Mesenchymal stem cell (in vitro differentiated cells and primary cell): ENCODE measurements at regions not wholly inside any gene's neighbourhood (a gene's known extent, or its start where the extent isn't known, plus 50 kb on each side); places are given as distances from the start of the nearest gene placed in this dataset.
"Not testable (repeated sequence)": the region's sequence is repeated elsewhere in the genome, so short reads cannot be mapped to it uniquely, and the experiment has no call there.

Source experiments
- DNase-seq: peaks from one replicate; pipeline ENCODE4 v3.0.0-alpha.2; 2013
- H2AFZ ChIP-seq: one replicate; pipeline ENCODE4 v1.6.1; 2013; ENCODE audit warnings: low read depth, mild to moderate bottlenecking, control low read depth, inconsistent platforms, low read length, moderate library complexity
- H2AK5ac ChIP-seq: 2 replicates; pipeline ENCODE4 v1.6.1; 2013; ENCODE audit warnings: low read length, moderate library complexity, mild to moderate bottlenecking, inconsistent platforms; ENCODE audit not compliant: severe bottlenecking
- H2BK120ac ChIP-seq: one replicate; pipeline ENCODE4 v1.6.1; 2013; ENCODE audit warnings: low read depth, mild to moderate bottlenecking, inconsistent platforms, low read length, moderate library complexity
- H2BK12ac ChIP-seq, 2 experiments: one replicate each; pipeline ENCODE4 v1.6.1; 2013; ENCODE audit warnings: inconsistent platforms in 2 of 2, low read length in 2 of 2, mild to moderate bottlenecking in 2 of 2, moderate library complexity in 2 of 2, control low read depth in 1 of 2
- H2BK15ac ChIP-seq: one replicate; pipeline ENCODE4 v1.6.1; 2013; ENCODE audit warnings: mild to moderate bottlenecking, low read depth, inconsistent platforms; ENCODE audit not compliant: poor library complexity, severe bottlenecking
- H2BK5ac ChIP-seq: 2 replicates; pipeline ENCODE4 v1.6.1; 2013; ENCODE audit warnings: low read depth, mild to moderate bottlenecking, low read length, control low read depth, inconsistent platforms; ENCODE audit not compliant: poor library complexity, severe bottlenecking
- H3K14ac ChIP-seq, 2 experiments: one replicate each; pipeline ENCODE4 v1.6.1; 2013; ENCODE audit warnings: inconsistent platforms in 2 of 2, low read length in 2 of 2, control low read depth in 1 of 2, mild to moderate bottlenecking in 1 of 2, moderate library complexity in 1 of 2
- H3K18ac ChIP-seq, 2 experiments: one replicate each; pipeline ENCODE4 v1.6.1; 2013; ENCODE audit warnings: inconsistent platforms in 2 of 2, low read length in 2 of 2, control low read depth in 1 of 2, low read depth in 1 of 2, mild to moderate bottlenecking in 1 of 2
- H3K23ac ChIP-seq, 2 experiments: one replicate each; pipeline ENCODE4 v1.6.1; 2013; ENCODE audit warnings: inconsistent platforms in 2 of 2, low read length in 2 of 2, mild to moderate bottlenecking in 2 of 2, moderate library complexity in 2 of 2, control low read depth in 1 of 2
- H3K27ac ChIP-seq: 2 replicates; pipeline ENCODE4 v1.5.1; 2013; ENCODE audit warnings: mild to moderate bottlenecking, moderate library complexity, low read length, control low read depth, inconsistent platforms; ENCODE audit not compliant: poor library complexity, severe bottlenecking
- H3K27me3 ChIP-seq, 2 experiments: 2 replicates each; pipeline versions ENCODE4 v1.6.1 to v1.7.0; 2013; ENCODE audit warnings: low read length in 2 of 2, mild to moderate bottlenecking in 2 of 2, moderate library complexity in 2 of 2, control low read depth in 1 of 2, inconsistent platforms in 1 of 2; ENCODE audit not compliant: control insufficient read depth in 1 of 2, insufficient read depth in 1 of 2
- H3K36me3 ChIP-seq, 2 experiments: 2 replicates each; pipeline versions ENCODE4 v1.6.1 to v1.7.0; 2013; ENCODE audit warnings: low read length in 2 of 2, control low read depth in 1 of 2, inconsistent platforms in 1 of 2, low read depth in 1 of 2, mild to moderate bottlenecking in 1 of 2; ENCODE audit not compliant: insufficient read depth in 2 of 2, control insufficient read depth in 1 of 2
- H3K4ac ChIP-seq, 2 experiments: one replicate each; pipeline ENCODE4 v1.6.1; 2013; ENCODE audit warnings: inconsistent platforms in 2 of 2, low read length in 2 of 2, mild to moderate bottlenecking in 2 of 2, moderate library complexity in 2 of 2, control low read depth in 1 of 2, low read depth in 1 of 2
- H3K4me1 ChIP-seq: 2 replicates; pipeline ENCODE4 v1.6.1; 2013; ENCODE audit warnings: low read depth, low read length, control low read depth; ENCODE audit not compliant: control insufficient read depth, insufficient read depth
- H3K4me2 ChIP-seq: 2 replicates; pipeline ENCODE4 v1.6.1; 2013; ENCODE audit warnings: low read length, mild to moderate bottlenecking, inconsistent platforms; ENCODE audit not compliant: poor library complexity, severe bottlenecking
- H3K4me3 ChIP-seq, 2 experiments: 2 replicates each; pipeline versions ENCODE4 v1.5.1 to v1.7.0; 2013; ENCODE audit warnings: low read length in 2 of 2, mild to moderate bottlenecking in 2 of 2, control low read depth in 1 of 2, low read depth in 1 of 2; ENCODE audit not compliant: insufficient read depth in 1 of 2
- H3K79me1 ChIP-seq: replicated peaks from 2 replicates; pipeline ENCODE4 v1.6.1; 2013; ENCODE audit warnings: mild to moderate bottlenecking, control low read depth, low read length, inconsistent platforms; ENCODE audit not compliant: poor library complexity, severe bottlenecking
- H3K9ac ChIP-seq: 2 replicates; pipeline ENCODE4 v1.7.0; 2013; ENCODE audit warnings: mild to moderate bottlenecking, low read length, moderate library complexity
- H3K9me3 ChIP-seq: 2 replicates; pipeline ENCODE4 v1.7.0; 2013; ENCODE audit warnings: mild to moderate bottlenecking, low read length; ENCODE audit not compliant: control insufficient read depth
- H4K8ac ChIP-seq: one replicate; pipeline ENCODE4 v1.6.1; 2013; ENCODE audit warnings: inconsistent platforms, mild to moderate bottlenecking, low read length, moderate library complexity
- H4K91ac ChIP-seq: one replicate; pipeline ENCODE4 v1.6.1; 2013; ENCODE audit warnings: mild to moderate bottlenecking, low read length, inconsistent platforms
- WGBS: methylation state at CpG from one replicate; pipeline ENCODE4 v1.1.7; 2013; ENCODE audit warnings: mixed read lengths; 5-methylcytosine and 5-hydroxymethylcytosine counted together

GRCh38 chrX:979127-979526, 233.3 kb downstream of the CRLF2 start:
- WGBS: 95% methylated on average over 15 of the region's 18 CpGs
- not testable (repeated sequence) for H3K23ac ChIP-seq

DNA sequence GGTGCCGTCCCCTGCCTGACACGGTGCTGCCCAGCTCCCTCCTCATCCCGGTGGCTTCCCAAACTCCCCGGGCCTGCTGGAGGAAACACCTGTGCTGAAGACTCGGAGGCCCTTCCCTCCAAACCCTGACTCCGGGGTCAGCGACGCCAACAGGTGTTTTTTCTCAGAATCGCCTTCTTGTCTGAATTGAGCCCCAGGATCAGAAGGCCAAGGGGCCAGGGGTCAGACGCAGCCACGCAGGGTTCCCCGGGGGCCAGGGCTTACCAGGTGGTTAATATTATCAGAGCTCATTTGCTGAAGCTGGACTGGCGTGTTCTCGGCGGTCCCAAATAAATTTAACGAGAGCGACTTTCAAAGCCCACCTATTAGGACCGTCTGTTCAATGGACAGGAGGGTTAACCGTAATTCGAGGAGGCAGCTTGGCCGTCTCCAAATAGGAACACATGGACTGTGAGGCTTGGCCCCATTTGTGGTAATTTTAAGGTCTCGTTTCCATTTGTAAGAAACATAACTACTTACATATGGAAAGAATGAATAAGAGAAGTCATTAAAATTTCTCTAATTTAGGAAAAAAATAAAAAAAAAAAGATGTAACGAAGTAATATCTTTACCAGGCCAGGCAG, 239.3 kb downstream of the CRLF2 start:
- H2AK5ac ChIP-seq: no peak overlapping the region
- H4K8ac ChIP-seq: no peak overlapping the region
- no peak overlapping the region for H3K27ac ChIP-seq
- no peaks in the 10 kb centered on the region for H3K36me3 ChIP-seq
- H3K9ac ChIP-seq: no peak overlapping the region
- 78% methylated on average over 20 of the region's 23 CpGs for WGBS
- no peaks in the 10 kb centered on the region for H3K79me1 ChIP-seq
- H3K4me1 ChIP-seq: no peaks in the 10 kb centered on the region
- H3K4me2 ChIP-seq: no peak overlapping the region
- no peak overlapping the region for H2BK120ac ChIP-seq
- no peak overlapping the region for H4K91ac ChIP-seq
- H2BK15ac ChIP-seq: no peak overlapping the region
- no peak overlapping the region for H3K4ac ChIP-seq
- H2BK5ac ChIP-seq: no peak overlapping the region
- no peak overlapping the region for H3K23ac ChIP-seq
- no peak overlapping the region for H2BK12ac ChIP-seq
- DNase-seq: no peak
- no peak overlapping the region for H3K14ac ChIP-seq
- peaks cover 10% of the 10 kb centered on the region for H3K9me3 ChIP-seq
- no peaks in the 10 kb centered on the region for H3K27me3 ChIP-seq
- no peak overlapping the region for H3K18ac ChIP-seq
- H3K4me3 ChIP-seq: no peak overlapping the region
- no peak overlapping the region for H2AFZ ChIP-seq

More at GRCh38 chrX:979127-979526, 233.3 kb downstream of the CRLF2 start:
- not testable (repeated sequence) for H3K9ac ChIP-seq, H4K8ac ChIP-seq, H2AK5ac ChIP-seq, H3K79me1 ChIP-seq, H2BK15ac ChIP-seq, H3K4me2 ChIP-seq, H3K18ac ChIP-seq, H3K14ac ChIP-seq, H3K4me3 ChIP-seq, H4K91ac ChIP-seq, H3K4me1 ChIP-seq, H3K36me3 ChIP-seq, DNase-seq, H2BK12ac ChIP-seq, H2BK120ac ChIP-seq, H2BK5ac ChIP-seq, H3K27ac ChIP-seq, H2AFZ ChIP-seq, H3K4ac ChIP-seq
- H3K9me3 ChIP-seq: peaks cover 10% of the 10 kb centered on the region
- peaks cover 3 to 12% of the 10 kb centered on the region in 2 experiments for H3K27me3 ChIP-seq

DNA sequence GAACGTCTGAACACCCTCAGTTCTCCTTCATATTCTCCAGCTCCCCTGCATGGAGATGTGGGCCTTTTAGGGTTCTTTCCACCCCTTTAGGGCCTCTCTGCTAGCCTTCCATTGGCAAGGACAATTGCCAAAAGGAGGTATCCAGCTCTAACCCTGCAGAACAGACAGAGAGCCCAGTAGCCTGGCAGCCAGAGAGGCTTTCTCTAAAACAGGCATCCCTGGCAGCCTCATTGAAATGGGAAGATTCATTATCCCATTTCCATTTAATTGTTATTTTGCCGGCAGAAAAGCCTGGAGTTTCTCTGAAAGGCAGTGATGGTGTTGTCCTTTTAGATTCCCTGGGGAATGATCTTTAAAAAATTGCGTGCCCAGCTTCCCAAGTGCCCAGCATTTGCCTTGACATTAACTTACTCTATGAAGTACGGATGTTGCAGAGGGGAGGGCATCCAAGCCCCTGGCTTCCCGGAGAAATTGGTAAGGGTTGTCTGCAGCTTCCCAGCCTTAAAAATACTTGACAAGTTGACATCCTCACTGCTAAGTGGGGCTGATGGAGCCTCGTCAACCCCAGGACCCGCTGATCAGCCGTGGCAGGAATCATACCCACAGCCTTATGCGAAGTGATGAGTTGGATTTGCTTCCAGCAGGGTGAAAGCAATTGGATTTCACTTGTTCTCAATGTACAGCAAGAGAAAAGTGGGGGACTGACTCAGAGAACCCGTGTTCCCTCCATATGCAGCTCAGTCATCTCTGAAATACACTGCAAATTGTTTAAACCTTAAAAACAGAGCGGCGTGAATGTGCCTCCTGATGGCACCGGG, 244.1 kb downstream of the CRLF2 start:
- H3K79me1 ChIP-seq: no peaks in the 10 kb centered on the region

GRCh38 chrX:966396-967070, 245.9 kb downstream of the CRLF2 start:
- 79% methylated on average over 18 of the region's 19 CpGs for WGBS
- Histone ChIP-seq H3K27ac (no peak overlapping the region), H4K8ac (no peak overlapping the region), H3K79me1 (no peaks in the 10 kb centered on the region), H2BK15ac (no peak overlapping the region), H3K4ac (no peak overlapping the region), H2BK5ac (no peak overlapping the region), H4K91ac (no peak overlapping the region), H3K9ac (no peak overlapping the region), H3K18ac (no peak overlapping the region), H2AFZ (no peak overlapping the region), H3K4me1 (no peaks in the 10 kb centered on the region), H3K23ac (no peak overlapping the region), H3K4me2 (no peak overlapping the region), H3K14ac (no peak overlapping the region), H3K9me3 (no peaks in the 10 kb centered on the region), H2BK120ac (no peak overlapping the region), H2BK12ac (no peak overlapping the region), H2AK5ac (no peak overlapping the region), H3K27me3 (no peaks in the 10 kb centered on the region), H3K4me3 (no peak overlapping the region), H3K36me3 (no peaks in the 10 kb centered on the region)
- DNase-seq: no peak

More for the DNA sequence above, 244.1 kb downstream of the CRLF2 start:
- DNase-seq: no peak
- H3K4me1 ChIP-seq: no peaks in the 10 kb centered on the region
- no peak overlapping the region for H3K4me3 ChIP-seq
- WGBS: 78% methylated on average over 12 of the region's 13 CpGs
- H3K36me3 ChIP-seq: no peaks in the 10 kb centered on the region
- no peak overlapping the region for H2AK5ac ChIP-seq
- H3K27ac ChIP-seq: no peak overlapping the region
- no peaks in the 10 kb centered on the region for H3K9me3 ChIP-seq
- no peak overlapping the region for H2AFZ ChIP-seq
- H3K18ac ChIP-seq: no peak overlapping the region
- no peaks in the 10 kb centered on the region for H3K27me3 ChIP-seq
- peak overlapping the region; percentile 34 for H3K4me2 ChIP-seq
- no peak overlapping the region for H2BK120ac ChIP-seq
- no peak overlapping the region for H4K8ac ChIP-seq
- H4K91ac ChIP-seq: no peak overlapping the region
- H3K4ac ChIP-seq: no peak overlapping the region
- no peak overlapping the region for H2BK15ac ChIP-seq
- H2BK5ac ChIP-seq: no peak overlapping the region
- H2BK12ac ChIP-seq: no peak overlapping the region
- no peak overlapping the region for H3K14ac ChIP-seq
- H3K23ac ChIP-seq: no peak overlapping the region
- no peak overlapping the region for H3K9ac ChIP-seq
